ENCODE measurements at regions not wholly inside any gene's neighbourhood (a gene's known extent, or its start where the extent isn't known, plus 50 kb on each side); places are given as distances from the start of the nearest gene placed in this dataset.

DNA sequence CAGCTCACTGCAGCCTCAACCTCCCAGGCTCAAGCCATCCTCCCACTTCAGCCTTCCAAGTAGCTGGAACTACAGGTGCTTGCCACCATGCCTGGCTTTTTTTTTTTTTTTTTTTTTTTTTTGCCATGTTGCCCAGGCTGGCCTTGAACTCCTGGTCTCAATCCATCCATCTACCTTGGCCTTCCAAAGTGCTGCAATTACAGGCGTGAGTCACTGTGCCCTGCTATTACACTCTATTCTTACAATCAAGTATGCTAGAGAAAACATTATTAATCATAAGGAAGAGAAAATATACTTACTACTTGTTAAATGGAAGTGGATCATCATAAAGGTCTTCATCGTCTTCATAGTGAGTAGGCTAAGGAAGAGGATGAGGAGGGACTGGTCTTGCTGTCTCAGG, 93.3 kb upstream of the DOCK9 start:
- TF ChIP-seq YY1 (IDR thresholded peaks at IDR 0.05; ENCODE audit: insufficient read depth, insufficient read length) (no peak), ZNF274 (IDR thresholded peaks at IDR 0.05; ENCODE audit: low read depth, low read length) (no peak), SUZ12 (IDR thresholded peaks at IDR 0.05; ENCODE audit: extremely low read depth, insufficient read depth, insufficient read length) (no peak)

All from NT2/D1 (cell line).